ENCODE measurements at regions not wholly inside any gene's neighbourhood (a gene's known extent, or its start where the extent isn't known, plus 50 kb on each side); places are given as distances from the start of the nearest gene placed in this dataset.

DNA sequence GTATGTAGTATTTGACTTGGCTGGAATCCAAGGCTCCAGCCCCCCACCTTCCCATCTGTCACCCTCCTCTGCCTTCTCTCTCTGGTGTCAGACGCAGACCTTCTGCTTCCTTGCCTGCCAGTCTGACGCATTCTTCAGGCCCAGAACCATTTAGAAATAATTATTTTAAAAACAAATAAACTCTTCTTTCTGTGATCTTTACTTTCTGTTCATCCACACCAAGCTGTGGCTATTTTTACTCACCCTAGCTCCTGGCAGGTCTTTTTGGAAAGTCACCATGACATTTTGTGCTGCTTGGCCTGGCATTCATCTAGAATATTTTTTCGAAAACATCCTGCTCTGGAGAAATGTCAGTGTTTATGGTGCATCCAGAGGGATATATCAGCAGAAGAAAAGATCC, 330.7 kb upstream of the ASIC2 start:
- BruUV-seq (replicated peaks), result no TSS peak
- no peak overlapping the region for H2AFZ ChIP-seq (replicated peaks; ENCODE audit: low read length, poor library complexity)
- ChIA-PET POLR2A (ENCODE audit: unreplicated experiment) (no interaction called here), CTCF (no interaction called here)
- H4K5ac ChIP-seq (ENCODE audit: low read depth, low read length), result no peak overlapping the region
- no peak overlapping the region for H3K4ac ChIP-seq (ENCODE audit: low read depth, low read length)
- no peaks in the 10 kb centered on the region; the same call in 1 of the 2 replicates for H3K9me3 ChIP-seq (ENCODE audit: control insufficient read depth, insufficient read depth, low read length)
- H4K8ac ChIP-seq (ENCODE audit: low read depth in 2 of 2, low read length in 2 of 2), result no peak overlapping the region
- no peak overlapping the region for H4K91ac ChIP-seq (ENCODE audit: insufficient read depth, low read depth, low read length)
- no peak for DNase-seq
- dilution Hi-C loops (cut with HindIII; ENCODE audit: low sequenced_read_pairs, unreplicated experiment) (no loop called here), intact Hi-C loops (cut with micrococcal nuclease) (no loop called here), in situ Hi-C loops (cut with MboI; ENCODE audit: low sequenced_read_pairs) (no loop called here)
- H3K4me3 ChIP-seq (ENCODE audit: insufficient read depth, low read depth, low read length), result no peak overlapping the region
- no peak overlapping the region for H3K4me2 ChIP-seq (ENCODE audit: low read depth, low read length)
- no peaks in the 10 kb centered on the region for H3K9me1 ChIP-seq (ENCODE audit: insufficient read depth, low read length)
- no peak overlapping the region for H2BK120ac ChIP-seq (ENCODE audit: low read depth, low read length)
- no peak overlapping the region for H2BK5ac ChIP-seq (ENCODE audit: low read depth, low read length, poor library complexity, severe bottlenecking)
- H3K79me1 ChIP-seq (ENCODE audit: low read depth in 1 of 2, low read length in 2 of 2), result no peaks in the 10 kb centered on the region
- H3K36me3 ChIP-seq (ENCODE audit: control insufficient read depth, insufficient read depth, low read length), result no peaks in the 10 kb centered on the region
- no peaks in the 10 kb centered on the region for H3K27me3 ChIP-seq (ENCODE audit: control insufficient read depth, insufficient read depth, low read length)
- H4K20me1 ChIP-seq (ENCODE audit: insufficient read depth, low read length), result no peaks in the 10 kb centered on the region
- H3K18ac ChIP-seq (ENCODE audit: low read depth, low read length), result no peak overlapping the region
- H2AK9ac ChIP-seq (replicated peaks; ENCODE audit: low read depth, low read length, poor library complexity), result no peak overlapping the region
- H3K9ac ChIP-seq (ENCODE audit: low read depth, low read length), result no peak overlapping the region
- no peaks in the 10 kb centered on the region for H3K4me1 ChIP-seq (ENCODE audit: control insufficient read depth, insufficient read depth, low read length)
- no CpG with 5 or more reads among the region's 3 CpGs for WGBS, 2 experiments (ENCODE audit: extremely low coverage in 2 of 2, insufficient read length in 1 of 2)
- ATAC-seq (ENCODE audit: low read depth), result no peak
- H3K56ac ChIP-seq (ENCODE audit: extremely low read depth, insufficient read depth, low read length), result no peak overlapping the region
- H2AK5ac ChIP-seq (ENCODE audit: low read depth, low read length), result no peak overlapping the region
- no peak overlapping the region for H3K23ac ChIP-seq (ENCODE audit: low read depth, low read length)
- no peak for TF ChIP-seq CEBPB (IDR thresholded peaks at IDR 0.05; ENCODE audit: low read depth, low read length)
- TF ChIP-seq, protein P1, sequence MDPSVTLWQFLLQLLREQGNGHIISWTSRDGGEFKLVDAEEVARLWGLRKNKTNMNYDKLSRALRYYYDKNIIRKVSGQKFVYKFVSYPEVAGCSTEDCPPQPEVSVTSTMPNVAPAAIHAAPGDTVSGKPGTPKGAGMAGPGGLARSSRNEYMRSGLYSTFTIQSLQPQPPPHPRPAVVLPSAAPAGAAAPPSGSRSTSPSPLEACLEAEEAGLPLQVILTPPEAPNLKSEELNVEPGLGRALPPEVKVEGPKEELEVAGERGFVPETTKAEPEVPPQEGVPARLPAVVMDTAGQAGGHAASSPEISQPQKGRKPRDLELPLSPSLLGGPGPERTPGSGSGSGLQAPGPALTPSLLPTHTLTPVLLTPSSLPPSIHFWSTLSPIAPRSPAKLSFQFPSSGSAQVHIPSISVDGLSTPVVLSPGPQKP (IDR thresholded peaks at IDR 0.05; ENCODE audit: borderline replicate concordance, low read depth, low read length), result no peak
- no peak for TF ChIP-seq MAFK (IDR thresholded peaks at IDR 0.05; ENCODE audit: low read depth, low read length)
- TF ChIP-seq, protein P2, sequence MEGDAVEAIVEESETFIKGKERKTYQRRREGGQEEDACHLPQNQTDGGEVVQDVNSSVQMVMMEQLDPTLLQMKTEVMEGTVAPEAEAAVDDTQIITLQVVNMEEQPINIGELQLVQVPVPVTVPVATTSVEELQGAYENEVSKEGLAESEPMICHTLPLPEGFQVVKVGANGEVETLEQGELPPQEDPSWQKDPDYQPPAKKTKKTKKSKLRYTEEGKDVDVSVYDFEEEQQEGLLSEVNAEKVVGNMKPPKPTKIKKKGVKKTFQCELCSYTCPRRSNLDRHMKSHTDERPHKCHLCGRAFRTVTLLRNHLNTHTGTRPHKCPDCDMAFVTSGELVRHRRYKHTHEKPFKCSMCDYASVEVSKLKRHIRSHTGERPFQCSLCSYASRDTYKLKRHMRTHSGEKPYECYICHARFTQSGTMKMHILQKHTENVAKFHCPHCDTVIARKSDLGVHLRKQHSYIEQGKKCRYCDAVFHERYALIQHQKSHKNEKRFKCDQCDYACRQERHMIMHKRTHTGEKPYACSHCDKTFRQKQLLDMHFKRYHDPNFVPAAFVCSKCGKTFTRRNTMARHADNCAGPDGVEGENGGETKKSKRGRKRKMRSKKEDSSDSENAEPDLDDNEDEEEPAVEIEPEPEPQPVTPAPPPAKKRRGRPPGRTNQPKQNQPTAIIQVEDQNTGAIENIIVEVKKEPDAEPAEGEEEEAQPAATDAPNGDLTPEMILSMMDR (conservative IDR thresholded peaks at IDR 0.05; ENCODE audit: low read depth, low read length), result no peak
- no peak for TF ChIP-seq MXI1 (IDR thresholded peaks at IDR 0.05; ENCODE audit: borderline replicate concordance, low read depth, low read length)
- no peak for TF ChIP-seq MAZ (IDR thresholded peaks at IDR 0.05; ENCODE audit: borderline replicate concordance, low read depth, low read length)
- no peak for TF ChIP-seq CHD1 (IDR thresholded peaks at IDR 0.05; ENCODE audit: low read depth, low read length)
- TF ChIP-seq POLR2A (IDR thresholded peaks at IDR 0.05; ENCODE audit: low read depth, low read length), result no peak
- TF ChIP-seq RFX5 (IDR thresholded peaks at IDR 0.05; ENCODE audit: low read depth, low read length), result no peak
- TF ChIP-seq NFE2L2 (IDR thresholded peaks at IDR 0.05; ENCODE audit: low read depth, low read length), result no peak
- TF ChIP-seq RAD21 (IDR thresholded peaks at IDR 0.05; ENCODE audit: low read length), result no peak
- H3K27ac ChIP-seq (ENCODE audit: insufficient read depth, low read length), result no peak overlapping the region
- H2BK20ac ChIP-seq (ENCODE audit: low read depth, low read length), result no peak overlapping the region
- H3K14ac ChIP-seq (replicated peaks; ENCODE audit: low read depth, low read length), result no peak overlapping the region
- H2BK15ac ChIP-seq (ENCODE audit: low read depth, low read length), result no peak overlapping the region

All from IMR-90 (cell line).